C4-2B (cell line): ENCODE measurements at regions not wholly inside any gene's neighbourhood (a gene's known extent, or its start where the extent isn't known, plus 50 kb on each side); places are given as distances from the start of the nearest gene placed in this dataset.

Experiments
- CTCF ChIP-seq: fragments of 450-650 bp; conservative IDR thresholded peaks from 2 replicates; pipeline ENCODE4 v1.5.1; 2017; ENCODE audit warnings: mild to moderate bottlenecking
- ZFX ChIP-seq: fragments of 450-650 bp; IDR thresholded peaks from 2 replicates; pipeline ENCODE4 v1.6.1; 2017

GRCh38 chr12:90339837-90340236 is 615.1 kb downstream of the CCER1 start:
- no peak for TF ChIP-seq ZFX
- no peak for TF ChIP-seq CTCF
